Cerebellar cortex (tissue), 1 donor: ENCODE measurements at regions not wholly inside any gene's neighbourhood (a gene's known extent, or its start where the extent isn't known, plus 50 kb on each side); places are given as distances from the start of the nearest gene placed in this dataset.

ENCODE experiments used
- DNase-seq: peaks from one replicate; pipeline ENCODE4 v3.0.0-alpha.2; 2015; ENCODE audit warnings: low spot score

DNA sequence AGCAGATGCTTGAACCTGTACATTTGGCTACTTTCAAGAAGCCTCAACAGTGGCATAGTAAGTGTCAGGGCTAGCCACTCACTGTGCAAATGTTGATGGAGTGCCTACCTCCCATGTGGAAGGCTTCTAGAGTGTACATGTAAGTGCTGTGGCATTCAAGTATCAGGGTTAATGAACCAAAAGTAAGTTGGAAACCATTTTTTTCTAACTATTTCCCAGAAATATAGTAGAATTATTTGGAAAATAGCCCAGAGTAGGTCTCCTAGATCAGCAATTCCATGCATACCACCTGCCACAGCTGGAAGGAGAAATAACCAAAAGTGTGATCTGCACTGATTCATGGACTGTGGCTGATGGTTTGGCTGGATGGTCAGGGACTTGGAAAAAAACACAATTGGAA, 53.3 kb downstream of the FOXD1 start:
- DNase-seq, result no peak

DNA sequence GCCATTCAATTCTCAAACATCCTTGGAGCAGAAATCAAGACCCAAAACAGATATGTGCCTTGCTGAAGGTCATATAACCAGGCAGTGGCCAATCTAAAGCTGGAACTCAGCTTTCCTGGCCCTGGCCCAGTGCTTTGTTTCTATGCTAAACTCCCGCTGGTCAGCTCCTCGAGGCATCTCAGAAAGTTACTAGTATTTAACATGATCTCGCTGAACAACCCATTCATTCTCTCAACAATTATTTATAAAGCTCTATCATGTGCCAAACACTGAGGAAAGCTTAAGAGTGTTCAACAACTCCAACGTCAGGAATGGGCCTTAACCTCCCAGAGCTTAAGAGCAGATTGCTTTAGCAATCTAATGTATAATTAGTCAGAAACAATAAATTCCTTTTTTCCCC, 54.0 kb downstream of the FOXD1 start:
- no peak for DNase-seq

DNA sequence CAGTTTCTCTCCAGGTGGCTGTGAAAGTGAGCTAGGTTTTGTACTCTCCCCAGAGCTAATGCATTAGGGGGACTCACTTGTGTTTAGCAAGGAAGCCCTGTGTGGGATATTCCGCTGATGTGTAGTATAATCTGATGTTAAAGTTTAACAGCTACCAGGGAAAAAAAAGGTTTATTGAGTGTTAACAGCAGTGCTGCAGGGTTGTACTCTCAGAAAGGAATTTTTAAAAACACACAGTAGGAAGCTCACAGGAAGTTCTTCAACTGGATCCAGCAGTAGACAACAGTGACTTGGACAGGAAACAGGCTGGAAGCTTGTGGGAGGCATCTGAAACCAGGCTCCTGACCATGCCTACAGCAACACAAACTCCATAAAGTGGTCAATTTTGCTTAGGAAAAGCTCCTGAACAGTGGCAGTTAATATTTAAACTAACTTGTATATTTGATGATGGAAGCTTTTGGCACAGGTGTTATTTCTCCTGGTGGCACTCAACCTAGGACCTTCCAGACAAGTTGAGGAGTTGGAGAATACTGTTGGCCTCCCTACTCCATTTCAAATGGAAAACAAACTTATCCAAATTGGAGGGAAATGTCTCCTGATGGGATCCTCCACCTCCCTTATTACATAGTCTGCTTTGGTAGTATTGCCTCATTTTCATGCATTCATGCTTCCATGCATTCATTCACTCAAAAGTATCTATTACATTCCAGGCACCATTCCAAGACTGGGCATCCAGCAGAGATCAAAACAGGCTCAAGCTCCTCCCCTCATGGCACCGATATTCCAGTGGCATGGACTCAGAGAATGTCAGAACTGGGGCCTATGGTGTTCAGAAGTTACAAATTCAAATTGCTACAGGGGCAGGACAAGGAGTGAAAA, 54.7 kb downstream of the FOXD1 start:
- DNase-seq, result no peak

DNA sequence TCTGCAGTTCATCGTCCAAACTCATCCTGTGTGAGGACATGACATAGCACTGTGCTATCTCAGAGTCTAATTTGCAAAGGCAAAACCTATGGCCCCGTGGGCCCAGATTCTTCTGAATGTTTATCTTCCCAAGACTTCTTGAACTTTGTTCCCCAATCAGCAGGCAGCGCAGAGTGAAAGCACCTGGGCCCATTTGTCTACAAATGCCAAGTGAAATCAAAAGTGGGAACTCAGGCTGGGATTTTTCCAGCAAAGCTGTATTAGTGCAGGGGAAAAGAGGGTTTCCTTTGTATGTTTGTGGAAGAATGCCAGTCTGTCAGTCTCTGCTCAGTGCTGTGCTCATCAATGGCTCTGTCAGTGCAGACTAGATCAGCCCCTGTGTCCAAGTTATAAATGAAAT, 55.8 kb downstream of the FOXD1 start:
- no peak for DNase-seq

DNA sequence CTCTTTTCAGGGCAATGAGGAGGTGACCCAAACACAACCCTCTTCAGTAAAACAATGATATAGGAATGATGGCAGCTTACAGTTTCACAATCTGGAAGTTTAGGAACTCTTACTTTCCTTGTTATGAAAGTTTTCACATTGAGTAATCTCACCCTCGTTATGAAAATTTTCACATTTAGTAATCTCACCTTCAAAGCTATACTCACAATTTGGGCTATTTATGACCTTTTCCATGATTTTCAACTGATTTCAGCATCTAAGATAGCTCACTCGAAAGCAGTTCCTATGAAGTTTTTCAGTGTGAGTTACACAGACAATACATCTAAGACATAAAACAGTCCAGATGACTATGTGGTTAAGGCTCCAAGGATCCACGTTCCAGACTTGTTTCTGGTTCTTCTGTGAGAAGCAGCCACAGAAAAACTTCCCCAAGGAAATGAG, 57.1 kb downstream of the FOXD1 start:
- no peak for DNase-seq

DNA sequence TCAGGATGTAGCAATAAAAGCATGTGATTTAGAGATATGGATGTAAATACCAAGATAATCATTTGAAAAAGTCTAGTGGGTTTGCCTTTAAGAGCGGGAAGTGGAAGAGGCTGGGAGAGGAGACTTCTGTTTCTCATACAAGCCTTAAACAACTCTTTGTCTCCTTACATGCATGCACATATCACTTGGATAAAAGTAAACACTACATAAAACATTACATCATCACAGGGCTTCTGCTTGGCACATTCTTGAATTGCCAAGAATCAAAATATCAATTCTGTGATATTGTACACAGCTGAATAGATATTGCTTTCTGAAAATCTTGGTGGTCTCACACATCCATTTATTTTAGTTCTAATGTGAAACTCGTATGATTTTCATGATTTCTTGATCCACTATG, 57.6 kb downstream of the FOXD1 start:
- no peak for DNase-seq

DNA sequence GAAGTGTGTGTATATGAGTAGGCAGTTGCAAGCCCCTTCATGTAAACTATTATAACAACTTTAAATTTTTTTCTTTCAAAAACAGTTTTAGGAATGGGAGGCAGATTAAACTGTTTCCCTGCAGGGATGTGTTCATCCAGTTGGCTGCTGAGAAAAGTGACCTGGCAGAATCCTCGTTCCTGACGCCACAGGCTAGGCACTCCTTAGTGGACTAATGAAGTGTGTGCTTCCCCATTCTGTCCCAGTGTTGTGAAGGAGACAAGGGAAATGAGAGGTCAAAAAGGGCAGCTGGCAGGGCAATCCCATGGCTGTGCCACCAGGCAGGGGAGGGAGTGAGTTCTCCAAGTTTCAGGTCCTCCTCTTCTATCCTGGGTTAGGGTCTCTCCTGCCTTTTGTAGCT, 59.8 kb downstream of the FOXD1 start:
- no peak for DNase-seq

DNA sequence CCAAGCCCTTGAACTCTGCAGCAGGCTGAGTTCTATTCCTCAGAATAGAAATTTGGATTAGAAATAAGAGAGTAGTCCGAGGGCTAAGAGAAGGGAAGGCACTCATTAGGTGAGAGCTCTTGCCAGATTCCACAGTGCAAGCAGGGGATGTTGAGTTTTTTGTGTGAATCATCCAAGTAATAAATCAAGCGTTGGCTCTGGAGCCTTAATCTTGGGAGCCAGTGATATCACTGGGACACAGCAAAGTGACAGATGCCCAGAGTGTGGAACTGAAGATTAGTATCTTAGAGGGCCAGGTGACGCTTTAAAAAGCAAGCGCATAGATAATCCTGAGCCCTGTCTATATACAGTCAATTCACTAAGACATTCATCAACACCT, 60.3 kb downstream of the FOXD1 start:
- no peak for DNase-seq

DNA sequence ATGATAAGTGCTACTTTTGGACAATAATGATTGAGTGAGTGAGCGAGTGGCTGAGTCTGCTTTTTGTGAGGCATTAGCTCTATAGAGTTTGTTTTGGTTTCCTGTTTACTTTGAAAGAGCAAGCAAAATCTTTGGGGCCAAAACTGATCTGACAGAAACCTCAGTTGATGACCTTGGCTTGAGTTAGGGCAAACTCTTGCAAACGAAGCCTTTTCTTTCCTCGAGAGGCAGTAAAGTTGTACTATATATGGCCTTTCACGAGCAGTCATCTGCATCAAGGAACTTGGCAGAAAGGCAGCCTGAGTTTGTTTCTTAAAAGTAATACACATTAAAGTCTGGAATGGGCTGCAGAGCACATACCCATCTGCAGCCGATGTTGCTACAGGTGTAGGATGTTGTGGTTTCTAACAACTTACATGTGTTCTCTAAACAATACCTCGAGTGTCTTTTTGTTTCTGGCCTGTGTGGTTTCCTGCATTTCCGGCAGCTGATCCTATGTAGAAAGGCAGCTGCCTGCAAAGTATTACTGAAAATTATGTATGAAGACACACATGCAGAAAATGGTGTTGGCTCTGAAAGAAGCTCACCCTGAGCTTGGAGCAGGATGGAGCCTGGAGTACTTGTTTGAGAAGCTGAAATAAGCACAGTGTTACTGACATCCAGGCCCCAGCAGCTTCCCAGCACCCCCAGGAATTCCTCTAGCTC, 60.8 kb downstream of the FOXD1 start:
- DNase-seq, result no peak

DNA sequence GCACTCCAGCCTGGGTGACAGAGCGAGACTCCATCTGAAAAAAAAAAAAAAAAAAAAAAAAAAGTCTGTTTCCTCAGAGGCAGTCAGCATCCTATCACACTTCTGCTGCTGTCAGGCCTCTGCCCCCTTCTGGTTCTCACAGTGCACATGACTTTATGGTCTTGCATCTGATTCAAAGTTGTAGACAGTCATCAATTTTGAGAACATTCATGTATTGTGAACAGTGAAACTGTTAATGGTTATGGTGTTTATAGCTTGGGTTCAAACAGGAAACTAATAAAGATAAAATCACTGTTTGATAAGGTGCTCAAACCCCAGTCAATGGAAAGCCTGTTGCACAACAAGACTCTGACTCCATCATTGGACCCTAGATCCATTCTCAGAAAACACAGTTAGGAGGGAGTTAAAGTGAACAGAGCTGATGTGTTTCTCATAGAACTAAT, 61.4 kb downstream of the FOXD1 start:
- DNase-seq, result no peak

DNA sequence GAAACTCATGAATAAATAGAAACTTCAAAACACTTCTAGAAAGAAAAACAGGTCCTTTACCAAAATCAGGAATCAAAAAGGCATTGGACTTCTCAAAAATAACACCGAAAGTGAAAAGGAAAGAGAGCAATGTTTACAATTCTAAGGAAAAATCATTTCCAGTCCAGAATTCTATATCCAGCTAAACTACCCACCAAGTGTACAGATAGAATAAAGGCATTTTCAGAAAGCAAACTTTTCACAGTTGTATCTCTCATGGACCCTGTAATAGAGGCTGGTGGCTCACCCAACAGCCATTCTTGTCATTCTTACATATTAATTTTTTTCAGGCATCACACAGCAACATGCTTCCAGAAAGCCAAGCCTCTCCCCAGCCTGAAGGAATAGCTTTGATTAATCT, 63.7 kb downstream of the FOXD1 start:
- no peak for DNase-seq

DNA sequence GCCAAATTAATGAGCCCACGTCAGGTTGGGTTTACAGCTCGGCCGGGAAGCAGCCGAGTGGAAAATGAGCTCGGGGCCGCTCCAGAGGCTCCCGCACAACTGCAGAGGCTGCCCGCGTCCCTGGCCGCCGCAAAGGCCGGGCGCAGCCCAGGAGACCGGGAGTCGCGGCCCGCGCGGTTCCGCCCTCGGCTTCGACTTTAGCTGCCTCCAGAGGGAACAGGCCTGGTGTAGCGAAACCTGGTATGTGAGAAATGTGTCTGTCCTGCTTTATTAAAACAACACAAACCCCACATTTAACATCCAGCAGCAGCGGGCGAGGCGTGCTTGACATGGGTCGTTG, 66.2 kb downstream of the FOXD1 start:
- no peak for DNase-seq

DNA sequence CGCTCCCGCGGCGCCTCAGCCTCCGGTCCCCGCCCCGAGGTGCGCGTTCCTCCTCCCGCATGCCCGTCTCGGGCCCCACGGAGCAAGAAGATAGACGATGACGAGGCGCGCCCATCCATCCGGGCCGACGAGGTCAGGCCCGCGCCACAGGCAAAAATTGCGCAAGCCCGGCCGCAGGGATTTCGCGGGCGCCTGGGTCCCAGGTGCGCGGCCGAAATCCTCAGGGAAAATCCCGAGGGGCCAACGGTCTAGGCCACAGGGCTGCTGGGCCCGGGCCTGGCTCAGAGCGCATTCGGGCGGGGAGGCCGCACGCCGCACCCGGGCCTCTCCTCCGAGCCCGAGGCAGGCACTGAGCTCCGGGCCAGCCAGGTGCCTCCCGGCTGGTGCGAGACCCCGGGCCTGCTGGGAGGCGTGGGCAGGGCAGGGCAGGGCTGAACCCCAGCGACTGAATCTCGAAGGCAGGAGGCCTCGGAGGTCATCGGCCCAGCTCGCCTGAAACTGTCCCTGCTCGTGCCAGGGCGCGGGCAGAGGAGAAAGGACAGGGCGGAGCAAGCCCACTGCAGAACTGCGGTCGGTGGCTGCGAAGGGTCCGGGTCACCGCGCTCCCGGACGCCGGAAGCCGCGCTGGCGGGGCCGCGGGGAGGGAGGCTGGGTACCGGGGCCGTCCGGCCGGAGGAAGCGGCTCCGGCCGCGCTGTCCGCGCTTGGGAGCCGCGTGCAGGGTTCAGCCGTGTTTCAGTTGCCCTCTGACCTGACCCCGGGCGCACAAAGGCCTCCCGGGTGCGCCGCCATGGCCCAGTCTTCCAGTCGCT, 66.8 kb downstream of the FOXD1 start:
- no peak for DNase-seq

DNA sequence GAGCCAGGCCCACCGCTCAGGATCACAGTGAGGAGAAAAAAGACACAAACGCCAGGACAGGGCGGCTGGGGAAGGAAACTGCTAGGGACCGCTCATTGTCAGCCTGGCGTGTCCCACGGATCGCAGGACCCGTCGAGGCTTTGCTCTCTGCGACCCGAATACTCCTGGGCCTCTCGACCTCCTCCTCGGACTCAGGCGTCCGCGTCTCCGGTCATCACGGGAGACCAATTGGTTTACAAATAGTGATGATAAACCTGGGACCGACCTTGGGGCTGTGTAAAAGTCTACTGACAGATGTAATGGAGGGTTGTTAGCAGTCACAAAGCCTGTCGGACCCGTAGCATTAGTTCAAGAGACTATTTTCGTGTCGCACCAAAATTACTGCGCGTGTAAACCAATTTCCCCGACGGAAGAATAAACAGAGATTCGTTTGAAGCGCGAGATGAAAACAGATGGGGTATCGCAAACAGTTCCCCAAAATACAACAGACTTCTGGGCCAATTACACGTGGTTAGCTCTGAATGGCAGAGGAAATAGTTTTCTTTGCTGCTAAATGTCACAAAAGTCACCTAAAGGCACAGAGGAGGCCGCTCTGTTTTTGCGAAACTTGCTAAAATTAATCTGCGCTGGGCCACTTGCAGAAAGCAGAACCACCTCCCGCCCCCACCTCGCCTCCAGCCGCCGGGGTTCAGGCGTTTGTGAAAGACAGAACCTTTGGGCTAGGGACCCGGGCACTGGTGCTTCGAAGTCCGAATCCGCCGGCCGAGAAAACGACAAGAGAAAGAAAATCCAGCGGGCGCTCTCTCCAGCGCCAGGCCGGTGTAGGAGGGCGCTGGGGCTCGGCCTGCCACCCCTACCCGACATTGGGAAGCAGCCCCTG, 67.6 kb downstream of the FOXD1 start:
- DNase-seq, result no peak

DNA sequence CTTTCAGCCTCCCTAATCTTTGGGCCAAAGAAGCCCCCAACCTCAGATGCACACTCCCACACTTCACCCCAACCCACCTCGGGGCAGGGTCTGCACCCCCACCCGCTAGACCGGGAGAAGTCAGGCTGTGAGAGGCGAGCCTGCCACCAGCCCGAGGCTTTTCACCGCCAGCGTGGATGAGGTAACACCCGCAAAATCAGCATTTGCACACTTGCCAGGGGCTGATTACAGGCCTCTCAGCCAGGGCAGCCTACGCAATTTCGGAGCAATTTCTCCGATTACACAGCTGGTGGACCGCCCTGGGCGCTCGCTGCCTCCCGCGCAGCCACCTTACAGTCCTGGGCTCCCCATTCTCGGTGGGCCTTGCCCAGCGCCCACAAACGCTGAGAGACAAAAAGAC, 68.5 kb downstream of the FOXD1 start:
- no peak for DNase-seq

DNA sequence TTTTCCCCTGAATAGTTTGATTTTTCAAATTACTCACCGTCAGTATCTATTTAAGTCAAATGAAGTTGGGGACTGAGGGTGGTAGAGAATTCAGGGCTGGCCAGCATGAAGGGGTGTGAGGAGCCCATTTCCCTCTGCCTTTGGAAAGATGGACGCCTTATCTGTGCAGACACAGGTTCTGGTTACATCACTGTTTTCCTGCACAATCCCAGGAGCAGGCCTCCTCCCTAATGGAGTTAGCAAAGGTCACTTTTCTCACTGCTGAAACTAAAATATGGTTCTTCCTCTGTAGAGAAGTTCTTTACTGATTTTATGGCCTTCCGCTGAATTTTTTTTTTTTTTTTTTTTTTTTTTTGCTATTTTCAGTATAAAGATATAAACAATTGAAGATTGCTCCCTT, 69.1 kb downstream of the FOXD1 start:
- DNase-seq, result no peak

DNA sequence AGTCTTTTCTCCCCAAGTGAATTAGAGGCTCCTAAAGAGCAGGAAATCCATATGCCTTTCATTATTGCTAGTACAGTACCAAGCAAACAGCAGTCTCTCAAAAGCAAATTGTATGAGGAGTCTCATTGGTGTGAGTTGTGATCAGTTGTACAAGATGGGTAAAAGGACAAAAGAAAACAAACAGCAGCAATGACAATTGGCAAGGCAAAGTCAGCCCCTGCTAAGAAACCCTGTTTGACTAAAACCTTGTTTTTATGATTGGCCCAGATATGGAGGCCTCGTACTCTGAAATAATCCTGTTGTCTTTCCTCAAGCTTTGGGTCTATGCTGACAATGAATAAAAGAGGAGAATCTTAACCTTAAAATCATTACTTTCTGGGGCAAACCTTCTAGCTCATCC, 69.8 kb downstream of the FOXD1 start:
- DNase-seq, result no peak

DNA sequence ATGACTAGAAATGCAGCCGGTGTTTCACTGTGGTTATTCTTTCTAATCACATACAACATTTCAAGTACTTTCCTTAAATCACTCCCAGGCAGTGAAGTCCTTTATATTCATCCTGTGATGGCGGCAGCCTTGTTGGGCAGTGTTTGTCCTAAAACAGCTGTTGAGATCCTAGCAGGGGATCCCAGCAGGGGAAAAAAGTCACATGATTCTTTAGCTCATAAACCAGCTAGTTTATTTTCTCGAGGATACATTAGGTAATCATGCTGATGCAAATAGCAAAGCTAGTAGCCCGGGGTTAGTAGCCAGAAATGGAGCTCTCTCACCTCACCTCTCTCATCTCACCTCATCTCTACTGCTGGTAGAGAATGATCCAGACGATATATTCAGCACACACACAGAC, 70.5 kb downstream of the FOXD1 start:
- no peak for DNase-seq

DNA sequence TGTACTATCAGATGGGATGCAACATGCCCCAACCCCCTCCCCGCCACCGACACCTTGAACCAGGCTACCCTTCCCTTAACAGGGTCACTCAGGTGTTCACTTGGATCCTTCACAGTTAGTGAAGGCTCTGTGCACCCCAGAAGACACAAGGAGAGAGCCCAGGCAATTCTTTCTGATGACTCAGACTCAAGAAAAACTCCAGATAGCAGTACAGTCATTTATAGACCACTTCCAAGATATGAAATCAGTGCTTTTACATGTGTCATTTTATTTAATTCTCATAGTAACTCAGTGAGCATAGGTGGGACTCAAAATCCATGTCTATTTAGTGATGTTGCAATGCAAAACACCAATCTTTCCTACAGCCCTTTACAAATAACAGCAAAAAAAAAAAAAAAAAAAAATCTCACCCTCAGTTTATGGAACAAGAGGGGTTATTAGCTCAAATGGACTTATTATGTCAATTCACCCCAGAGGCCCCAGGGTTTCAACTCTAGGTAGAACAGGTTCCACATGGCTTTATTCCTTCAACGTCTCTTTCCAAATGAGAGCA, 71.9 kb downstream of the FOXD1 start:
- no peak for DNase-seq

DNA sequence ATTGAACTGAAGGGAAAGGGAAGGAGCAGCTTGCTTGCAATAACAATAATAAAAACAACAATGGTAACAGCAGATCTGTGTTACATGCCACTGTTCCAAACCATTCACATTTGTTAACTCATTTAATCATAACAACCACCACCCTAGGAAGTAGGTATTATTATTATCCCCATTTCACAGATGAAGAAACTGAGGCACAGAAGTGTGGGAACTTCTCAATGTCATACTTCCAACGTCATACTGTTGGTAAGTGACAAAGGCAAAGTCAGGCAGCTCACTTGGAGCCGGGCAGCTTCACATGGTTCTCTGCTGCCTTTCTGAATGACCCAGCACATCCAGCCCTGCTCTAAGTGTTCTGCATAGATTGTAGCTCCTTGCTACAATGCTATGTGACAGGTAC, 72.6 kb downstream of the FOXD1 start:
- no peak for DNase-seq

DNA sequence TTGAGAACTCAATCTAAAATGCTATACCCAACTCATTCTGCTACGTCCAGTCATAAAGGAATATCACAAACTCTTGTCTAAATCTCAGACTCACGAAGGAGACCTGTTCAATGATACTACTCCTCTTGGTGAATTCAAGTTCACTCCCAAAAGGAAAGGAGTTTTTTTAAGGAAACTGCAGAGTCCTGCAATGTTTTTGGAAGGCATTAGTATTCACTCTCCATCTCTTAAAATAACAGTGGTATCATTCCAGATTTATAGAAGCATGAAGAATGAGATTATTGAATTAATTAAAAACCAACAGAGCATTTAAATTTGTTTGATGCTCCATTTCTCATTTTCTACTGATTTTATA, 73.4 kb downstream of the FOXD1 start:
- no peak for DNase-seq
